CD14-positive monocyte (primary cell): ENCODE measurements at regions not wholly inside any gene's neighbourhood (a gene's known extent, or its start where the extent isn't known, plus 50 kb on each side); places are given as distances from the start of the nearest gene placed in this dataset.
A peak's percentile ranks its signal among the peaks of the same experiment; 100 is the strongest.
"Not testable (repeated sequence)": the region's sequence is repeated elsewhere in the genome, so short reads cannot be mapped to it uniquely, and the experiment has no call there.

ENCODE experiments used
- DNase-seq, 3 donors: peaks; one replicate each; pipeline ENCODE4 v3.0.0-alpha.2; 2011 to 2022
- H2AFZ ChIP-seq: 2 replicates; pipeline ENCODE4 v1.6.0; 2012; ENCODE audit warnings: mild to moderate bottlenecking, low read depth, low read length, inconsistent platforms; ENCODE audit not compliant: insufficient read depth, poor library complexity, severe bottlenecking
- H3K27ac ChIP-seq, 2 donors: 1 replicate in 1 of 2; 2 replicates in 1 of 2; pipeline ENCODE4 v1.5.1; 2012 to 2013; ENCODE audit warnings: low read length in 2 of 2, control low read depth in 1 of 2, inconsistent platforms in 1 of 2, low read depth in 1 of 2, mild to moderate bottlenecking in 1 of 2
- H3K27me3 ChIP-seq, 2 donors: one replicate each; pipeline versions ENCODE4 v1.6.0 to v1.6.1; 2011 to 2013; ENCODE audit warnings: low read length in 2 of 2; ENCODE audit not compliant: control insufficient read depth in 2 of 2, insufficient read depth in 2 of 2
- H3K36me3 ChIP-seq, 2 donors: replicated peaks in 1 of 2; 1 replicate in 1 of 2; 2 replicates in 1 of 2; pipeline versions ENCODE4 v1.5.1 to v1.6.1; 2012 to 2013; ENCODE audit warnings: low read length in 2 of 2, control low read depth in 1 of 2, inconsistent platforms in 1 of 2, mild to moderate bottlenecking in 1 of 2; ENCODE audit not compliant: insufficient read depth in 2 of 2, control insufficient read depth in 1 of 2
- H3K4me1 ChIP-seq, 2 donors: 1 replicate in 1 of 2; 2 replicates in 1 of 2; pipeline versions ENCODE4 v1.5.1 to v1.6.1; 2012 to 2013; ENCODE audit warnings: low read length in 2 of 2, control low read depth in 1 of 2, inconsistent platforms in 1 of 2, mild to moderate bottlenecking in 1 of 2, moderate library complexity in 1 of 2; ENCODE audit not compliant: insufficient read depth in 2 of 2, control insufficient read depth in 1 of 2
- H3K4me2 ChIP-seq: replicated peaks from 2 replicates; pipeline ENCODE3; 2012; ENCODE audit warnings: low read length, moderate library complexity, mild to moderate bottlenecking; ENCODE audit not compliant: poor library complexity, severe bottlenecking; ENCODE audit errors: extremely low read depth
- H3K4me3 ChIP-seq, 3 experiments: fragments of 200-600 bp in 1 of 3; sonication (generic) in 1 of 3; replicated peaks in 1 of 3; 1 replicate in 2 of 3; 2 replicates in 1 of 3; pipeline ENCODE4 v1.5.1; 2011 to 2013; ENCODE audit warnings: low read length in 3 of 3, mild to moderate bottlenecking in 3 of 3, control low read depth in 2 of 3, low read depth in 2 of 3, inconsistent platforms in 1 of 3, moderate library complexity in 1 of 3
- H3K79me2 ChIP-seq: 2 replicates; pipeline ENCODE4 v1.6.0; 2012; ENCODE audit warnings: mild to moderate bottlenecking, control low read depth, inconsistent platforms, low read length, moderate library complexity; ENCODE audit not compliant: insufficient read depth
- H3K9ac ChIP-seq: 2 replicates; pipeline ENCODE4 v1.6.0; 2017; ENCODE audit warnings: low read length, mild to moderate bottlenecking; ENCODE audit not compliant: insufficient read depth, poor library complexity, severe bottlenecking
- H3K9me3 ChIP-seq, 2 donors: replicated peaks in 1 of 2; 1 replicate in 1 of 2; 2 replicates in 1 of 2; pipeline versions ENCODE4 v1.5.1 to v1.6.1; 2012 to 2013; ENCODE audit warnings: low read length in 2 of 2, control low read depth in 1 of 2; ENCODE audit not compliant: control insufficient read depth in 1 of 2, insufficient read depth in 1 of 2
- H4K20me1 ChIP-seq: 2 replicates; pipeline ENCODE4 v1.6.0; 2012; ENCODE audit warnings: mild to moderate bottlenecking, low read length, control low read depth, moderate library complexity; ENCODE audit not compliant: insufficient read depth
- H3K27ac Mint-ChIP-seq, 7 donors: one replicate each; pipeline ENCODE4 v1.8.0; 2020; ENCODE audit warnings: mild to moderate bottlenecking in 7 of 7, mixed read lengths in 7 of 7, moderate library complexity in 6 of 7, inconsistent platforms in 2 of 7
- H3K27me3 Mint-ChIP-seq, 3 donors: one replicate each; pipeline ENCODE4 v1.8.0; 2021 to 2022; ENCODE audit warnings: low read depth in 3 of 3, mild to moderate bottlenecking in 3 of 3, mixed read lengths in 3 of 3, moderate library complexity in 3 of 3, inconsistent platforms in 1 of 3
- H3K36me3 Mint-ChIP-seq, 2 donors: one replicate each; pipeline ENCODE4 v1.8.0; 2020; ENCODE audit warnings: mixed read lengths in 2 of 2, inconsistent platforms in 1 of 2, mild to moderate bottlenecking in 1 of 2
- H3K4me1 Mint-ChIP-seq: one replicate; pipeline ENCODE4 v1.8.0; 2020; ENCODE audit warnings: mild to moderate bottlenecking, mixed read lengths
- H3K4me3 Mint-ChIP-seq, 2 donors: one replicate each; pipeline ENCODE4 v1.8.0; 2020; ENCODE audit warnings: mild to moderate bottlenecking in 2 of 2, mixed read lengths in 2 of 2, moderate library complexity in 1 of 2
- H3K9me3 Mint-ChIP-seq, 7 donors: one replicate each; pipeline ENCODE4 v1.8.0; 2020 to 2022; ENCODE audit warnings: mixed read lengths in 7 of 7, mild to moderate bottlenecking in 6 of 7, moderate library complexity in 6 of 7, inconsistent platforms in 2 of 7
- CTCF ChIP-seq: fragments of 200-600 bp; IDR thresholded peaks from one replicate; pipeline ENCODE4 v1.8.0; 2022; ENCODE audit warnings: antibody characterized with exemption, mild to moderate bottlenecking
- WGBS: methylation state at CpG from one replicate; pipeline ENCODE4 v1.1.5; 2013; ENCODE audit warnings: missing lambda C conversion rate; ENCODE audit not compliant: insufficient coverage; 5-methylcytosine and 5-hydroxymethylcytosine counted together
- intact Hi-C, 2 donors: fragments of 100-400 bp; cut with micrococcal nuclease; formaldehyde crosslinking; loops; one replicate each; pipeline versions ENCODE4 v1.15.0 to v1.15.1; 2023

- no CpG with 5 or more reads among the region's 1 CpG for WGBS
- no peak for DNase-seq
- H2AFZ ChIP-seq, result no peak overlapping the region
- TF ChIP-seq CTCF, result no peak
- H3K4me1 Mint-ChIP-seq, result no peaks in the 10 kb centered on the region
- H3K4me3 ChIP-seq, result no peak overlapping the region
- no peak overlapping the region for H3K9ac ChIP-seq
- H3K27me3 ChIP-seq, result peaks cover 2 to 3% of the 10 kb centered on the region in 2 donors
- no peaks in the 10 kb centered on the region for H3K36me3 ChIP-seq
- no peak overlapping the region for H3K27ac ChIP-seq
- H3K4me2 ChIP-seq, result no peak overlapping the region
- no peaks in the 10 kb centered on the region for H4K20me1 ChIP-seq
- peak overlapping the region in 1 of 7 donors; percentile 42 for H3K27ac Mint-ChIP-seq
- no peaks in the 10 kb centered on the region for H3K36me3 Mint-ChIP-seq
- intact Hi-C loops, result no loop called here
- no peak overlapping the region for H3K4me3 Mint-ChIP-seq
- no peaks in the 10 kb centered on the region for H3K9me3 ChIP-seq
- H3K79me2 ChIP-seq, result no peaks in the 10 kb centered on the region
- peaks cover 0 to 3% (median 0%) of the 10 kb centered on the region in 7 donors for H3K9me3 Mint-ChIP-seq
- peaks cover 2 to 4% (median 4%) of the 10 kb centered on the region in 3 donors for H3K27me3 Mint-ChIP-seq
- no peaks in the 10 kb centered on the region for H3K4me1 ChIP-seq
Measured at GRCh38 chr6:51203504-51203903, 384.8 kb downstream of the TFAP2B start.

- H3K27me3 ChIP-seq, H3K4me1 Mint-ChIP-seq, H2AFZ ChIP-seq, H3K4me3 Mint-ChIP-seq, intact Hi-C loops, H3K9ac ChIP-seq, DNase-seq, H3K36me3 ChIP-seq, H3K9me3 ChIP-seq, H3K4me2 ChIP-seq, H3K4me1 ChIP-seq, H3K4me3 ChIP-seq, H3K79me2 ChIP-seq, H3K27me3 Mint-ChIP-seq, H4K20me1 ChIP-seq, H3K9me3 Mint-ChIP-seq, H3K27ac Mint-ChIP-seq, H3K36me3 Mint-ChIP-seq, H3K27ac ChIP-seq: not testable (repeated sequence)
- WGBS, result no CpG with 5 or more reads among the region's 5 CpGs
Measured at GRCh38 chr6:51206686-51207085, 388.0 kb downstream of the TFAP2B start.
